ENCODE measurements at regions not wholly inside any gene's neighbourhood (a gene's known extent, or its start where the extent isn't known, plus 50 kb on each side); places are given as distances from the start of the nearest gene placed in this dataset.
"Not testable (repeated sequence)": the region's sequence is repeated elsewhere in the genome, so short reads cannot be mapped to it uniquely, and the experiment has no call there.

GRCh38 chr6:144939921-144940320 is 654.8 kb downstream of the UTRN start:
- DNase-seq, result peak; percentile 18

GRCh38 chr6:144944106-144944505 is 659.0 kb downstream of the UTRN start:
- DNase-seq, result no peak

- no peak for DNase-seq
Measured at GRCh38 chr6:144947398-144947976, 662.4 kb downstream of the UTRN start.

- DNase-seq, result no peak
Measured at GRCh38 chr6:144951730-144952437, 666.7 kb downstream of the UTRN start.

- DNase-seq, result no peak
Measured at GRCh38 chr6:144952456-144953240, 667.5 kb downstream of the UTRN start.

GRCh38 chr6:144953552-144954240 is 668.6 kb downstream of the UTRN start:
- DNase-seq, result peak; percentile 92

GRCh38 chr6:144954241-144954556 is 669.1 kb downstream of the UTRN start:
- no peak for DNase-seq

- DNase-seq, result peak; percentile 20
Measured at GRCh38 chr6:144955392-144955791, 670.3 kb downstream of the UTRN start.

- DNase-seq, result peak; percentile 66
Measured at GRCh38 chr6:144955859-144956258, 670.7 kb downstream of the UTRN start.

GRCh38 chr6:144956697-144957096 is 671.6 kb downstream of the UTRN start:
- DNase-seq, result not testable (repeated sequence)

GRCh38 chr6:144957236-144957937 is 672.3 kb downstream of the UTRN start:
- DNase-seq, result peak; percentile 20

GRCh38 chr6:144969154-144969553 is 684.0 kb downstream of the UTRN start:
- DNase-seq, result no peak

- DNase-seq, result no peak
Measured at GRCh38 chr6:144969602-144970272, 684.6 kb downstream of the UTRN start.

GRCh38 chr6:144977250-144977864 is 692.2 kb downstream of the UTRN start:
- peak; percentile 17 for DNase-seq

GRCh38 chr6:144978208-144978607 is 693.1 kb downstream of the UTRN start:
- DNase-seq, result no peak

GRCh38 chr6:144986271-144986670 is 701.1 kb downstream of the UTRN start:
- DNase-seq, result no peak

- DNase-seq, result no peak
Measured at GRCh38 chr6:144989319-144990107, 704.4 kb downstream of the UTRN start.

GRCh38 chr6:144990784-144991183 is 705.6 kb downstream of the UTRN start:
- DNase-seq, result no peak

GRCh38 chr6:144993870-144994269 is 708.7 kb downstream of the UTRN start:
- DNase-seq, result peak; percentile 40

- DNase-seq, result no peak
Measured at GRCh38 chr6:144997996-144998395, 712.9 kb downstream of the UTRN start.

GRCh38 chr6:144999127-144999526 is 714.0 kb downstream of the UTRN start:
- peak; percentile 6 for DNase-seq

All from EL (cell line).